GM10248 (cell line): ENCODE measurements at regions not wholly inside any gene's neighbourhood (a gene's known extent, or its start where the extent isn't known, plus 50 kb on each side); places are given as distances from the start of the nearest gene placed in this dataset.

Source experiments
- CTCF ChIA-PET: fragments of 300-600 bp; sonication (Branson Sonifier 250); formaldehyde crosslinking; extraction: SDS; loops from one replicate; lab custom pipeline; 2021; ENCODE audit warnings: antibody characterized with exemption; lab: Yijun Ruan, JAX
- POLR2A ChIA-PET: fragments of 350-650 bp; sonication (Branson Sonifier 250); formaldehyde crosslinking; extraction: SDS; loops from one replicate; lab custom pipeline; 2020; ENCODE audit warnings: antibody characterized with exemption; lab: Yijun Ruan, JAX
- DNase-seq: peaks from one replicate; pipeline ENCODE4 v3.0.0; 2012; ENCODE audit errors: extremely low spot score
- CTCF ChIP-seq: IDR thresholded peaks from 2 replicates; pipeline ENCODE4 v1.5.1; 2012; ENCODE audit warnings: mild to moderate bottlenecking, low read depth; ENCODE audit errors: extremely low read depth, missing control alignments, control extremely low read depth

- no peak for DNase-seq
- TF ChIP-seq CTCF: no peak
- CTCF ChIA-PET: interaction anchor here (1.0 kb wide), 1 partner anchor 15 kb away, joined by 3 read pairs; no protein-coding TSS in a partner anchor
- POLR2A ChIA-PET: no interaction called here
Measured at GRCh38 chr7:3107228-3107763, 63.6 kb upstream of the CARD11 start.

GRCh38 chr7:3107889-3108570 lies 64.4 kb upstream of the CARD11 start:
- ChIA-PET POLR2A (no interaction called here), CTCF (interaction anchor here (1.0 kb wide), 1 partner anchor 15 kb away, joined by 3 read pairs; no protein-coding TSS in a partner anchor)
- no peak for TF ChIP-seq CTCF
- no peak for DNase-seq

GRCh38 chr7:3109311-3109915 lies 65.7 kb upstream of the CARD11 start:
- no peak for TF ChIP-seq CTCF
- POLR2A ChIA-PET: no interaction called here
- DNase-seq: no peak
- CTCF ChIA-PET: no interaction called here

GRCh38 chr7:3112479-3113134 lies 68.9 kb upstream of the CARD11 start:
- DNase-seq: no peak
- ChIA-PET CTCF (no interaction called here), POLR2A (no interaction called here)
- no peak for TF ChIP-seq CTCF

GRCh38 chr7:3114917-3115316 lies 71.2 kb upstream of the CARD11 start:
- no peak for TF ChIP-seq CTCF
- CTCF ChIA-PET: interaction anchor here (1.0 kb wide), 1 partner anchor 31 kb away, joined by 3 read pairs; no protein-coding TSS in a partner anchor
- DNase-seq: no peak
- POLR2A ChIA-PET: no interaction called here

- TF ChIP-seq CTCF: no peak
- CTCF ChIA-PET: no interaction called here
- DNase-seq: no peak
- POLR2A ChIA-PET: no interaction called here
Measured at GRCh38 chr7:3117081-3117480, 73.4 kb upstream of the CARD11 start.
